ENCODE measurements at regions not wholly inside any gene's neighbourhood (a gene's known extent, or its start where the extent isn't known, plus 50 kb on each side); places are given as distances from the start of the nearest gene placed in this dataset.

DNA sequence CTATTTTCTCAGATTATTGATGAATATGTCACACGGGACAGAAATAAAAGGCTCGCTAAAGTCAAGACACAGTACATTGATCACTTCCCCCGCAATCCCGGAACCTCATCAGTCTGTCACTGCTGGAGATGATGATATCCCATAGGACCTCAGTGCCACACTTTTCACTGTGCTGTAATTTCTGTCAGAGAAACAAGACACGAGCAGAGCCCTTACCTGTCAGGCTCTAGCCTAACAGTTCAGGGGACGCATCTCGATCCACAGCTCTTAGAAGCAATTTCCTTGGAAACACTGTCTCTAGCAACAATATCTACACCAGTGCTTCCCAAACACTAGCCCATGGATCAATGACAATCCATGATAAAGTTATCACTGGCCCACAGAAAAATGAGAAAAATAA is 140.0 kb downstream of the GRIN2B start:
- no peak for DNase-seq (ENCODE audit: low read depth)

DNA sequence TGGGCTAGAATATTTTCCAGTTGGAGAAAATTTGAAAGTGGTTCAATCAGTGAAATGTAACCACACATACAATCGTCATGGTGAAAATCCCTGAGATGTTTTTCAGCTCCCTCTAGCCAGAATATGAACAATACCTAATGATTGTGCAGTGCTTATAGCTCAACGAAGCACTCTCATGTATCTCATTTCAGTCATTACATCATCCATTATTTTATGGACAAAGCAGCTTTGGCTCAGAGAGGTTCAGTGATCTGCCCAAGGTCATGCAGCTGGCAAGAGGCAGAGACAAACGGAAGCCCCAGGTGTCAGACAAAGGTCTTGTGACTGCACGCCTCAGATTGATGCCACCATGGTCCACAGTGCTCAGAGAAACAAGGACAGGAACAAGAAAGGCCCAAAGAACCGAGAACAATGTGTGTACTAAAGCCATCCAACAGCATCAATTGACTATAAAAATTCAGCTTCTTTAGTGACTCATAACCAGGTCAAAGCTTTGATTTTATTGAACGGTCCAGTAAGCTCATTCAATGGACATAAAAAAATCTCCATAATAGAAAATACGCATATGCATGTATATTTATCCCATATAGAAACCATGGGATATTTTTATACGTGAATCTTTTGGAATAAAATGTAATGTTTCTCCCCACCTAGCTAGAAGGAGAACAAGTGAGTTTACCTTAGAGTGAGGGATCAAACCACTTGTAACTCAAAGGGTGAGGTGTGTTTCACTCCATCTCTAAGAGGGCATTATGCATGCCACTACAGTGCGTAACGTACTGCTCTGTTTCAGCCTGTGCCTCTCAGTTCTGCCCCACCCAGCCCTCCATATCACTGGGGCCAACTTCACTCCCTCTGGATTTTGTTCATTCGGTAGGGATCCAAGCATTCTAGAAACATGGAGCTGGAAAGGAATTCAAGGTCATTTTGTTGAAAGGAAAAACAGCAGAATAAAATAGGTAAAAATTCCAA is 141.8 kb downstream of the GRIN2B start:
- DNase-seq (ENCODE audit: low read depth): no peak

DNA sequence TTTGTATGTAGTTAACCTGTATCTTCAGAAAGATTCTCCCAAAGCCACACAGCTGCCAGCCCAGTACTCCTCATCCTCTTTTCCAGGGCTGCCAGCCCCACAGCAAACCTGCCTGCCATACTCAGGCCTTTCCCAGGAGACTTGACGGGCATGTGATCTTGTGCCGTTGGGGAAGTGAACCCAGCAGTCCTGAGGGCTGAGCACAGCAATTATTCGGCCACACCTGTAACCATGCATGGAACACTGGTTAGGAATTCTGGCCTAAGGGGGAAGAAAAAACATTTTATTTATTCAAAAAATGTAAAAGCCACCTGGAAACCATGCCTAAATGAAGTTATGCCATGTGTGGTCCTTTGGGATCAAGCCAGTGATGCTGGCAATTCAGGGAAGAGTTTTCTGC is 145.3 kb downstream of the GRIN2B start:
- DNase-seq (ENCODE audit: low read depth): no peak

DNA sequence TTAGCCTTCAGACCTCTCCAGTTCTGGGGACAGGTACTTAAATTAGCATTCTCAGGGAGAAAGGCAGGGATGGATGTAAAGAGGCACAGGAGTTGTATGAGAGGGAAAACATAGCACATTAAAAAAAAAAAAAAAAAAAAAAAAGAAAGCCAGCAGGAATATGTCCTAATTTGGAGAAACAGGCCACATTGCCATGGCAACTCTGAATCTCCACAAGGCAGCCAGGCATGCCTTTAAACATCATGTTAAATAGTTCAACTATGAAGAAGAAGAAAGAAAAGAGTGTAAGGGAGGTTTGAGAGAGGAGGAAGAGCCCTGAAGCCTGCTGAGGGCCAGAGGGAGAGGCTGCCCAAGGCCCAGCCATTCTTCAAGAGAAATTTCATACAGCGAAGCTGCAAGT is 145.8 kb downstream of the GRIN2B start:
- no peak for DNase-seq (ENCODE audit: low read depth)

DNA sequence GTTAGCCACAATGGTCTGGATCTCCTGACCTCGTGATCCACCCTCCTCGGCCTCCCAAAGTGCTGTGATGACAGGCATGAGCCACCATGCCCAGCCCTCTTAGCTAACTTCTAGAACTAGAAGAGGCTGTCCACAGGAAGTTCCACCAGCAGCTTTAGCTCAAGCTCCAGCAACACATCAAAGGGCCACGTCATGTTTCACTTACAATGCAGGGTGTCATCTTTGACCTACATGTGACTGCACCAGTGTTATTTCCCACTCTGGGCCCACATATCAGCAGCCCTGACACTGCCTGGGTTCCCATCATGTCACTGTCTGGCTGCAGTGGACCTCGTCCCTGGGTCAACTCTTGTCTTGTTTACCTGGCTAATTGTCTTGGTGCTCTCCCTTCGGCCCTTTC is 147.2 kb downstream of the GRIN2B start:
- no peak for DNase-seq (ENCODE audit: low read depth)

DNA sequence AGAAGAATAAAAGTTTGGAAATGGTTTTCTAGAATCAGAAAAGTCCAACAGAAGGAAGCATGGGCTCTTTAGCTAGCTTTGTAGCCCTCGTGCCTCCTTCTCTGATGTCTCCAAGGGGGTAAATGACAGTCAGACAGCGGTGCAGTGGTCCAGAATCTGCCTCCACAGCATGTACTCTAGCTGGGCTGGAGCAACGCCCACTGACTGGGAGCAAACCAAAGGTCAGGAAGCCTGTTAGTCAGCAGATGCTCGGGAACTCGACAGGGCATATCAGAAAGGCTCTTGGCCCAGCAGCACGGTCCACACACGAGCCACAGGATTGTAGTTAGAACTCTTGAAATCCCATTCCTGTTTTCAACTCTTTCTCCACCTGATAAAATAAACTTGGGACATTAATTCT is 164.3 kb downstream of the GRIN2B start:
- DNase-seq (ENCODE audit: low read depth): no peak

DNA sequence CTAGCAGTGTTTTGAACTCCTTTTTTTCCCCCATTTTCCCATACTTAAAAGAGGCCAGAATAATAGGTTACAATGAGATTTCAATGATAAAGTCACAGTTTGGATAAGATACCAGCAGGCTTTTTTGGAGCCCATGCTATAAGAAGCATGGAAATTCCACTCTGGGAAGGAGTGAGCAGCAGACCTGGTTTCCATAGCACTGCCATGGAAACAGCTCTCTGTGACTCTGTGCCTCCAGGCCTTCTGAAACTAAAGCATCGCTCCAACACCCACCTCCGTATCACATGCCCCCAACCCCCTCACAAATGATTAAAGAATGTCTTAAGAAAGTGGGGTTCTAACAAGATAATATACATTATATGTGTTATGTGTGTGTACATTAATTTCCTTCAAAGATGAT is 165.0 kb downstream of the GRIN2B start:
- no peak for DNase-seq (ENCODE audit: low read depth)

DNA sequence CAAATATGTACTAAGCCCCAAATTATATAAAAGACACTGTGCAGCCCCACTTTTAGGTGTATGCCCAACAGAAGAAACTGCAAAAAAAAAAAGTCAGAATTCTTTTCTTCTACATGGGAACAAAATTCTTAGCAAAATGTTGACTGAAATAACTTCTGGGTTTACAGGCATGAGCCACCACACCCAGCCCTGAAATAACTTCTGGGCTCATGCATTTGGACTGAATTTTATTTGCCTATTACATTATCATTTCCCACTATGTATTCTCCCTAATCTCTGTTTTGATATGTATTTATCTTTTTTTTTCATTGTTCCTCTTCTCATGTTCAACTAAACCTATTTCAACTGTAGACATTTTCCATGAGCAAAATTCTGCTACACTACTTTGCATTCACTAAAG is 169.2 kb downstream of the GRIN2B start:
- no peak for DNase-seq (ENCODE audit: low read depth)

DNA sequence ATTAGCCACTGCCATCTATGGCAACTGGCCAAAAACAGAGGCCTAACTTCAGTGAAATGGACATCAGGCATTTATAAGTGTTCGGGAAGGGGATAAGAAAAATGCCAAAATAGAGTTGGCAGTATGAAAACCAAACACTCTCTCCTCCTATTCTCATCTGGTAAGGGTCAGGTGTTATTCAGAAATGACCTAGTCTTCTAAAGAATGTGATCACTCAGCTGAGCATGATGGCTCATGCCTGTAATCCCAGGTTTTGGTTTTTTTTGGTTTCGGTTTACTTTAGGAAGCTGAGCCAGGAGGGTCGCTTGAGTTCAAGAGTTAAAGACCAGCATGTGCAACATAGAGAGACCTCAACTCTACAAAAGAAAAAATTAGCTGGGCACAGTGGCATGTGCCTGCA is 170.3 kb downstream of the GRIN2B start:
- no peak for DNase-seq (ENCODE audit: low read depth)

DNA sequence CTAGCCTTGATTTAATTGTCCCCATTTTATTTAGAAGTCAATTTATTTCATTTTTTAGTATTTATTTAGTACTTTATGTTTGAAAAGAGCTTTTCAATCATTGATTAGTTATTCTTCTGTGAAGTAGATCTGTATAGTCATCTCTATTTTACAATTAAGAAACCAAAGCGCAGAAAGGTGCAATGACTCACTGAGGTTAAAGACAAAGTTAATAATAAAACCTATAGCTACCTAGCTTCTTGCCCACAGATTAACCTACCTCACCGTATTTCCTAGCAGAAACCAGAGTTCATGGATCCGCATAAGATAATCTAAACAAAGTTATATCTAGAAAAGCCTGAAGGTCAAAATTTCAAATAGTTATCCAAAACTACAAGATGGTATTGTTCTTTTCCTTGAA is 176.4 kb downstream of the GRIN2B start:
- no peak for DNase-seq (ENCODE audit: low read depth)

DNA sequence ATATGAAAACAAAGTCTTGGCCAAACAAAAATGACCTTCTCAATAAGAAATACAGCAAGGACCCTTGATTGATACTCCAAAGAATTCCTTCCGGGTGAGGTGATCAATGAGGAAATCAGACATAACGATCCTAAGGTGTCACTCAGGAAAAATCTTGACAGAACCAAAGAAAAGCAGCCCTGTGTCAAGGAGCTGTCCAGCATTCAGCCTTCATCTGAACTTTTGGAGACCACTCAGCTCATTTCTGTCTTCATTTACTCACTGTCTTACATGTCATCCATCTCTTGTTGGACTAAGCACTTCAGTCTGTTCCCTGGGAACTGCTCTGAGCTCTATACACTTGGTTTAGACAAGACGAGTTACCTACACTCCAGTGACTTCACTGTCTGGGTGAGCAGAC is 179.9 kb downstream of the GRIN2B start:
- no peak for DNase-seq (ENCODE audit: low read depth)

DNA sequence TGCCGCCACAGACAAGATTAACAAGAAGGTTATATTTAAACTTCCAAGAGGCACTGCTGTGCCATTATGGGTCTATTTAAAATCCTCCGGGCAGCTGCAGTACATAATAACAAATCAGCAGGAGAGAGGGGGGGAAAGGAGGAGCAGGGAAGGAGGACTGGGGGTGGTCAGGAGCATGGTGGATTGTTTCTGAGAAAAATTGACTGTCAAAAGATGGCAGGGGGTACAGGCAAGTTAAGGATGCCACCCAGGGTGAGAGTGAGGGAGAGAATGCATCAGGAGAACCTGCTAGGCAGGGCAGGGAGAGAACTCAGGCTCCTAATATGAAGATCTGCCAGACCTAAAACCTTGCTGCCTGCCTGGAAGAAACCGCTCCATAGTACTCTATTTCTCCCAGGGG is 181.8 kb downstream of the GRIN2B start:
- no peak for DNase-seq (ENCODE audit: low read depth)

DNA sequence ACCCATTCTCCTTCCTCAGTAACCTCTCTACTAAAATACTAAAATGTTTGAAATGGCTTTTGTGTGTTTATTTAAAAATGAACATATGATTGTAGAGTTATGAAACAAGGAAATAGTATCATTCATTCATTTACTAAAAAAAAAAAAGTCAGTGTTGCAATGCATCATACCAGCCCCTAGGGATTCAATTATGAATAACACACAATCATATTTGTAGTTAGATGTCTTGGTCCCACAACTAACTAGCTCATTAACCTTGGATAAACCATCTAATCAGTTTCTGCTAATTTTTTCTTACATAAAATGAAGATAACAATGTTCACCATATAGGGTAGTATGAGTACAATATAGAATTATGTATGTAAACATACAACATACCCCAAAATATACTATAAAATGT is 183.2 kb downstream of the GRIN2B start:
- no peak for DNase-seq (ENCODE audit: low read depth)

DNA sequence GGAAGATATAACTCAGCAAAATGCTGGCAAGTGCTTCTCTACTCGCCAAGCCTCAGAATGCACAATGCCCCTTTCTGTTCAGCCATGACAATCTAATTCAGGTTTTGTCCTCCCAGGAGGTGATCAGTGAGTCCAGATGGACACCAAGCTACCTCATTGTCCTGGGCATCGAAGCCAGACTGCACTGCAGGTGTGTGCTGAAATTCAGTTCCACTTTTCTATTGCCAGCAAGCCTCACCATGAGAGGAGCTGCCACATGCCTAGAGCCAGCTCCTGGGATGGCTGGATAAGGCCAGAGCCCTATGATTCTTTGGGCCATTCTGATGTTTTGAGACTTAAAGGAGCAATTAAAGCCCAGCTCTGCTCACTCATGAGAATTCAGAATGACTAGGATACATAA is 186.7 kb downstream of the GRIN2B start:
- DNase-seq (ENCODE audit: low read depth): no peak

DNA sequence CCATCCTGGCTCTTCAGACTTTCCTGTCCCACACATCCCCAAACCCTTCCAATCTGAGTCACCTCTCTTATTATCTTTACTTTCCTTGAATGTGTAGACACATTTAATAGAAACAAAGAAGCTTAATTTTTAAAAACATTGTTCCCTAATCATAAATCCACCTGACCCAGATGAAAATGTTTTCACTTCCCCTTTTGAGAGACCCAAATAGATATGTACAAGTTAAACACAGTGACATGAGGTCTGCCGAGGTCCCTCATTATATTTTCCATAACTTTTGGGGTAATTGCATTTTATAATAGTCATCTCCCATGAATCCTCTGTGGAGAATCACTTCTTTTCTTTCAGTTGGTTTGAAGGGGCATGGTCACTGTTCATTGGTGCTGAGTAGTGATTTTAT is 191.1 kb downstream of the GRIN2B start:
- DNase-seq (ENCODE audit: low read depth): no peak

DNA sequence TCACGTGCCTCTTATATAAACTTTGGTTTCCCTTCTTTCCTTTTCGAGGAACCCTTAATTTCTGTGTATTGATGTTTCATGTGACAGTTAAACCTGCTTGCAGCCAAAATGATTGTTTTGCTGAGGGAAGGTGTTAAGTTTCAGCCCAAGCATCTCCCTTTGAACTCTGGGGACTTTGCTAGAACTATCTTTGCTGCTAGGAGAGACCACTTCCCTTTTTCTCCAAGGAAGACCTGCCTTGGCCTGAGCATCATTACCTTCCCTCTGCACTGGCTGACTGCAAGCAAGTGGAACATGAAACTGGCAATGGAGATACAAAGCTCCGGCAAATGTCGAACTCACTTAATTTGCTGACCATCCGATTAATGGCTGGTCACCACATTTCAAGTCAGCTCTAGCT is 192.8 kb downstream of the GRIN2B start:
- DNase-seq (ENCODE audit: low read depth): no peak

DNA sequence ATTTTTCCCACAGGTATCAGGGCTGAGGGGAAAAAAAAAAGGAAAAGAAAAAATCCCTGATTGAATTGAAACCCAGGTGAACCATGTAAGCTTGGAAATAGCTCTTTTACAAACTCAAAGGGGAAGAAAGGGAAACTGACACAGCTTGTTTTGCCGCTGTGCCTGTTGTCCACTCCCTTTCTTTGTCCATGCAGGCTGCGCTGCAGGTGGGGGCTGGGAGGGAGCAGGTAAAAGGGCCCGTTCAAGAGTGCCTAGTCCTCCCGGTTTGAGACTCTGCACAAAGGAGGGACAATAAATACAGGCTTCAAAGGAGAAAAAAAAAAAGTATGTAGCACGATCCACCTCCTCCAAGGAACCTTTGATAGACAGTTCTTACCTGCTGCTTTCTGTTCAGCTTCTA is 194.8 kb downstream of the GRIN2B start:
- DNase-seq (ENCODE audit: low read depth): no peak

DNA sequence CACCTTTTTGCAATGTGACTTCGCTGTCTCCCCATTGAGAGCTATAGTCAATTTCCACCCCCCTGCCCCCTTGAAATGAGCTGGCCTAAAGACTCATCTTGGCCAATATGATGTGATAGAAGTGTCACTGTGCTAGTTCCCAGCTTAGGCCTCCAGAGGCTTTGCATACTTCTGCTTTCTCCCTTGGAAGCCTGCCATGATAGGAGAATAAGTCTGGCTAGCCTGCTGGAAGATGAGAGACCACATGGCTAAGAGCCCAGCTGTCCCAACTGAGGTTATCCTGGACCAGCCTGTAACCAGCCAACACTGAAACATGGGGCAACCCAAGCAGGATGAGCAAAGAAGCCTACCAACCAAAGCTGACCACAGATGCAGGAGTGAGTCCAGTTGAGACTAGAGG is 196.9 kb downstream of the GRIN2B start:
- peak; percentile 1 for DNase-seq (ENCODE audit: low read depth)

DNA sequence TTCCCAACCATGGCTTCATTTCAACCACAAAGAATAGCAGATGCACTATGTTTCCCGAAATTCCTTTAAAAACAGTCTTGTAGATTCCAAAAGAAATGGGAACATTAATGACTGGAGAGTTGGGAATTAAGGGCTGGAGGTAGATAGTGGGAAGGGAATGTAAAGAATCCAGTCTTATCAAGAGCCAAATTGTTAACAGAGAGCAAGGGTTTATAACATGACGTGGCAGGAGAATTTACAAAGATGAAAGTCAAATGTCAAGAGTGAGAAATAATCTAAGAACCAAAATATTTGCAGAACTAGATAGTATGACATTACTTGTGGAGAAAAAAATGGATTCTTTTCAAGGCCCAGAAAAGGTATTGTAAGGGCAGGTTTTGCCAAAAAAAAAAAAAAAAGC is 200.9 kb downstream of the GRIN2B start:
- DNase-seq (ENCODE audit: low read depth): no peak

DNA sequence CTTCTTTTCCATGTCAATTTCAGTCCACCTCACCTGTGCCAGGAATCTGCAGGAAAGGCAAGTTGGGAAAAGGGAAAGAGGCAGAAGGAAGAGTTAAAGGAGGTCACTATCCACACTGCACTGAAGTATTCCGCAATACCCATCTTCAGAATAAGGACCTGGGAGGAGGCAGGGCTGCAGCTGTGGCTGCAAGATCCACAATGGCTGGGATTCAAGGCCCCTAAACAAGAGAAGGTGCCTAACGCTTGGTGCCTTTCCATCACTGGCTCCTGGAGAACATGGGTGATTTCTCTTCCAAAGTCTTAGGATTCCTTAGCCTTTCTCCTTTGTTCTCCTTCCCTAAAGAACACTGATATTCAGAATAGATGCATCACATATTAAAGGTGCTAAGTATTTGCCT is 204.0 kb downstream of the GRIN2B start:
- no peak for DNase-seq (ENCODE audit: low read depth)

DNA sequence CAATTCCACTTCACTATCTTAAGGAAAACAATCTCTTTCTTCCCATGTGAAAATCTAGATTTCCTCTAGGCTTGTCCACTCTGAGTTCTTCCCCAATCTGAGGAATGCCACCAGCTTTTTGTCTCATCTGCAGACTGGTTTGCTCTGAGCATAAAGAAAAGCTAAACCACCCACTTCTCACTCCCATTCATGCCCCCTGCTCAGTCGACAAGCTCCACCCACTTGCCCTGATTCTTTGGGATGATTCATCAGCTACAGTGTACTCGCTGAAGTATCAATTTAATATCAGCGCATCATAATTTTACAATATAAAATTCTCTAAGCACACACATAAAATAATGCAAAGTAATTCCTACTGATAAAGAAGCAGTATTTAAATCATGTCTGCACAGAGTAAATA is 209.1 kb downstream of the GRIN2B start:
- no peak for DNase-seq (ENCODE audit: low read depth)

DNA sequence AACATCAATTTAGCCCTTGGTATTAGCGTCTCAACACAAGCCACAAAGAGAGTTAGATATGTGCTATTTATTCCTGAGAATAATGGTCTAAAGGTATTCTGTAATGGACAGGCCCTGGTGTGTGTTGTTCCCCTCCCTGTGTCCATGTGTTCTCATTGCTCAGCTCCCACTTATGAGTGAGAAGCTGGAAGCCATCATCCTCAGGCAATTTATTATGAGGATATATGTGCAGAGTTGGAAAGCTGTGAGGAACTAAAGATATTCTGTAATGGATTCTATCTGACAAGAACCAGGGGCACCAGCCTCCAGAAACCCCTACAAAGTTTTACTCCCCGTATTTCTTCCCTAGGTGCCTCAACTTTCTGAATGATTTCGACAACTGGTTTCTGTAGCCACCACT is 210.8 kb downstream of the GRIN2B start:
- DNase-seq (ENCODE audit: low read depth): no peak

DNA sequence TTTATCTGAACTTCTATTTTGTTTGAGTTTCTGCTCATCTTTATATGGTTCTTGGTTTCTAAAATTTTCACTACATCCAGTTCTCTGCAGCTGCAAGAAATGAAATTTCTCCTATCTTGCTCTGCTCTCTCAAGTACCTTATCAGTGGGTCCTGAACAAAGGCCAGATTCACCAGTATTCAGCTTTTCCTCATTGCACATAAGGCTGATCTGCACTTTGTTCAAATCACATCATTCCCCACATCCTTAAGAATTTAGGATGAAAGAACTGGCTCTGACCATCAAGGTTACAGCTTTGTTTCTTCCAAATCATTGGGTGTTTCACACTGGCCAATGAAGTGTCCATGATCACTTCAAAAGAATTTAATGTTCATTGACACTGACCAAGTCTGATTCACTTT is 211.4 kb downstream of the GRIN2B start:
- no peak for DNase-seq (ENCODE audit: low read depth)

DNA sequence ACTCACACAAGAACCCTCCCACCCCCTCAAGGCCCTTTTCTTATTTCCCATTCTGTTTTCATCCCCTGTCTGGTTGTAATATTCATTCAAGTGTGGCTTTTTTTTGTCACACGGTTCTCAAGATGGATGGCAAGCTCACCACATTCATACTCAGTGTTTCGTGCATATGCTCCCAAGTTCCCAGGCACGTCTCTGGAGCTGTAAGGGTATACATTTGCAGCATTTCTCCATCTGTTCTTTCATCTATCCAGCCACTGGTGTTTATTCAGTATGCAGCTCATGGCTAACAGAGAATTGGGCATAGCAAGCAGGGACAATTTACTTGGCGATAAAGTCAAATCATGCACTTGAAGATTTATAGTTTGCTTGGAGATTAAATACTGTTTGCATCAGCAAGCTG is 212.1 kb downstream of the GRIN2B start:
- no peak for DNase-seq (ENCODE audit: low read depth)

All from M059J (cell line).